H9 (cell line): ENCODE measurements at regions not wholly inside any gene's neighbourhood (a gene's known extent, or its start where the extent isn't known, plus 50 kb on each side); places are given as distances from the start of the nearest gene placed in this dataset.

Source experiments
- DNase-seq: peaks from one replicate; pipeline ENCODE4 v3.0.0-alpha.2; 2017
- H2AFZ ChIP-seq: one replicate; pipeline ENCODE4 v1.6.1; 2013; ENCODE audit warnings: mild to moderate bottlenecking, low read length, control low read depth, moderate library complexity
- H2AK5ac ChIP-seq: 2 replicates; pipeline ENCODE4 v1.6.1; 2013; ENCODE audit warnings: low read length, control low read depth, mixed read lengths; ENCODE audit not compliant: insufficient read length
- H2BK120ac ChIP-seq: one replicate; pipeline ENCODE4 v1.6.1; 2013; ENCODE audit warnings: low read depth, mild to moderate bottlenecking, low read length, control low read depth, inconsistent platforms; ENCODE audit not compliant: poor library complexity, severe bottlenecking
- H2BK12ac ChIP-seq: 2 replicates; pipeline ENCODE4 v1.6.1; 2013; ENCODE audit warnings: low read length, control low read depth, mixed read lengths, low read depth; ENCODE audit not compliant: insufficient read length
- H2BK15ac ChIP-seq: 2 replicates; pipeline ENCODE4 v1.6.1; 2013; ENCODE audit warnings: low read depth, low read length, control low read depth
- H2BK20ac ChIP-seq: one replicate; pipeline ENCODE4 v1.6.1; 2013; ENCODE audit warnings: low read depth, mild to moderate bottlenecking, low read length, control low read depth, inconsistent platforms; ENCODE audit not compliant: poor library complexity, severe bottlenecking
- H2BK5ac ChIP-seq: 2 replicates; pipeline ENCODE4 v1.6.1; 2013; ENCODE audit warnings: low read length, control low read depth, mixed read lengths; ENCODE audit not compliant: insufficient read length
- H3K14ac ChIP-seq: 2 replicates; pipeline ENCODE4 v1.6.1; 2013; ENCODE audit warnings: low read length, control low read depth; ENCODE audit not compliant: insufficient read depth
- H3K18ac ChIP-seq: 2 replicates; pipeline ENCODE4 v1.6.1; 2013; ENCODE audit warnings: low read depth, mild to moderate bottlenecking, mixed read lengths, low read length, control low read depth; ENCODE audit not compliant: insufficient read length
- H3K23ac ChIP-seq: 2 replicates; pipeline ENCODE4 v1.6.1; 2013; ENCODE audit warnings: low read length, control low read depth, mixed read lengths, low read depth; ENCODE audit not compliant: insufficient read length
- H3K23me2 ChIP-seq: 2 replicates; pipeline ENCODE4 v1.6.1; 2013; ENCODE audit warnings: low read depth, mild to moderate bottlenecking, mixed read lengths, low read length, control low read depth; ENCODE audit not compliant: insufficient read length, poor library complexity, severe bottlenecking
- H3K27ac ChIP-seq: 2 replicates; pipeline ENCODE4 v1.5.1; 2013; ENCODE audit warnings: low read length, control low read depth, mixed read lengths, low read depth; ENCODE audit not compliant: insufficient read length
- H3K27me3 ChIP-seq: 2 replicates; pipeline ENCODE4 v1.6.1; 2013; ENCODE audit warnings: low read length, control low read depth, inconsistent platforms; ENCODE audit not compliant: insufficient read depth
- H3K4ac ChIP-seq: 2 replicates; pipeline ENCODE4 v1.6.1; 2013; ENCODE audit warnings: low read depth, mild to moderate bottlenecking, control low read depth, inconsistent platforms, low read length, moderate library complexity
- H3K4me1 ChIP-seq: 2 replicates; pipeline ENCODE4 v1.6.1; 2013; ENCODE audit warnings: low read length, control low read depth, inconsistent platforms; ENCODE audit not compliant: insufficient read depth
- H3K4me2 ChIP-seq: 2 replicates; pipeline ENCODE4 v1.6.1; 2013; ENCODE audit warnings: low read length, control low read depth, mixed read lengths; ENCODE audit not compliant: insufficient read length, insufficient read depth
- H3K56ac ChIP-seq: 2 replicates; pipeline ENCODE4 v1.6.1; 2013; ENCODE audit warnings: low read depth, mild to moderate bottlenecking, mixed read lengths, low read length, control low read depth; ENCODE audit not compliant: insufficient read length
- H3K79me1 ChIP-seq: 2 replicates; pipeline ENCODE4 v1.6.1; 2013; ENCODE audit warnings: low read depth, mild to moderate bottlenecking, moderate library complexity, low read length, control low read depth, inconsistent platforms; ENCODE audit not compliant: insufficient read depth, poor library complexity, severe bottlenecking
- H3K79me2 ChIP-seq: 2 replicates; pipeline ENCODE4 v1.6.1; 2013; ENCODE audit warnings: low read length, control low read depth, inconsistent platforms; ENCODE audit not compliant: insufficient read depth
- H3K9ac ChIP-seq: 2 replicates; pipeline ENCODE4 v1.6.1; 2013; ENCODE audit warnings: low read length, control low read depth, mixed read lengths; ENCODE audit not compliant: insufficient read length; ENCODE audit errors: extremely low read depth
- H3K9me3 ChIP-seq: one replicate; pipeline ENCODE4 v1.6.1; 2013; ENCODE audit warnings: low read depth, low read length, inconsistent platforms; ENCODE audit not compliant: control insufficient read depth
- H3T11ph ChIP-seq: one replicate; pipeline ENCODE4 v1.6.1; 2013; ENCODE audit warnings: mild to moderate bottlenecking, low read length, control low read depth, inconsistent platforms
- H4K20me1 ChIP-seq: one replicate; pipeline ENCODE4 v1.6.1; 2013; ENCODE audit not compliant: control insufficient read depth, insufficient read length, insufficient read depth
- H4K5ac ChIP-seq: 2 replicates; pipeline ENCODE4 v1.6.1; 2013; ENCODE audit warnings: low read depth, mild to moderate bottlenecking, mixed read lengths, low read length, control low read depth; ENCODE audit not compliant: insufficient read length
- H4K8ac ChIP-seq: replicated peaks from 2 replicates; pipeline ENCODE4 v1.6.1; 2013; ENCODE audit warnings: low read length, control low read depth, mixed read lengths, low read depth; ENCODE audit not compliant: insufficient read length
- H4K91ac ChIP-seq: 2 replicates; pipeline ENCODE4 v1.6.1; 2013; ENCODE audit warnings: low read depth, mild to moderate bottlenecking, moderate library complexity, mixed read lengths, low read length, control low read depth; ENCODE audit not compliant: insufficient read length
- H3K27ac Mint-ChIP-seq, 3 experiments: 2 replicates in 2 of 3; 3 replicates in 1 of 3; pipeline ENCODE4 v1.8.0; 2020 to 2021; ENCODE audit warnings: mixed read lengths in 3 of 3, mild to moderate bottlenecking in 1 of 3, moderate library complexity in 1 of 3
- H3K27me3 Mint-ChIP-seq: 2 replicates; pipeline ENCODE4 v1.8.0; 2021; ENCODE audit warnings: low read depth, mild to moderate bottlenecking, moderate library complexity, mixed read lengths
- H3K36me3 Mint-ChIP-seq, 3 experiments: 2 replicates in 2 of 3; 3 replicates in 1 of 3; pipeline ENCODE4 v1.8.0; 2020 to 2021; ENCODE audit warnings: low read depth in 3 of 3, mixed read lengths in 3 of 3; ENCODE audit not compliant: insufficient read depth in 1 of 3
- H3K4me1 Mint-ChIP-seq, 2 experiments: 2 replicates each; pipeline ENCODE4 v1.8.0; 2020; ENCODE audit warnings: mixed read lengths in 2 of 2
- H3K4me3 Mint-ChIP-seq, 2 experiments: 2 replicates in 1 of 2; 3 replicates in 1 of 2; pipeline ENCODE4 v1.8.0; 2020 to 2021; ENCODE audit warnings: mild to moderate bottlenecking in 2 of 2, mixed read lengths in 2 of 2, moderate library complexity in 1 of 2
- H3K9me3 Mint-ChIP-seq, 2 experiments: 2 replicates in 1 of 2; 3 replicates in 1 of 2; pipeline ENCODE4 v1.8.0; 2020; ENCODE audit warnings: mild to moderate bottlenecking in 2 of 2, mixed read lengths in 2 of 2, moderate library complexity in 1 of 2
- CTCF ChIP-seq: fragments of 200-600 bp; sonication (generic); conservative IDR thresholded peaks from 3 replicates; pipeline ENCODE4 v1.8.0; 2021; ENCODE audit warnings: antibody characterized with exemption, mild to moderate bottlenecking
- WGBS: extraction: QIAGEN DNeasy Blood & Tissue Kit; methylation state at CpG from one replicate; pipeline ENCODE4 v1.1.7; 2013; ENCODE audit warnings: missing lambda C conversion rate, low lambda C conversion rate, mixed read lengths; ENCODE audit not compliant: insufficient read length; ENCODE audit errors: extremely low coverage; 5-methylcytosine and 5-hydroxymethylcytosine counted together

DNA sequence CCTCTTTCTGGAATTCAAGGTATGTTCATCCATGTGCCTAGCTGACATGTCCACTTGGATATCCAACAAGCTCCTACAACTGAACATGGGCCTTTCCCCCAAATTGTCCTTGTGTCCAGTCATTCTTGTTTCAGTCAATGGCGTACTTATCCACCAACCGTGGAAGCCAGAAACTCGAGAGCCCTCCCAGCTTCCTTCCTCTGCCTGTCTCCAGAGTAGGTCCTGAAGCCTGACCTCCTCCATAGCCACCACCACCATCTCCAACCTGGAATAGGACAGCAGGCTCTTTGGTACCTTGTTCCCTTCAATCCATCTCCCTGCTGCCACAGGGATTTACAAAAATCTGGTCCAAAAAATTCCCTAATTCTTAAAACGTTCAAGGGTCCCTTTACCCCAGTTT lies 305.1 kb downstream of the RPS24 start:
- TF ChIP-seq CTCF = no peak
- Histone ChIP-seq H3K4ac (no peak overlapping the region), H3K9ac (no peak overlapping the region), H2BK15ac (no peak overlapping the region), H3K9me3 (no peaks in the 10 kb centered on the region), H3K18ac (no peak overlapping the region), H3K27me3 (no peaks in the 10 kb centered on the region), H4K5ac (no peak overlapping the region), H2AK5ac (no peak overlapping the region), H3K56ac (no peak overlapping the region), H3K79me2 (no peaks in the 10 kb centered on the region), H3K79me1 (no peaks in the 10 kb centered on the region), H2BK20ac (no peak overlapping the region), H3K4me2 (no peak overlapping the region), H2BK5ac (no peak overlapping the region), H2BK120ac (no peak overlapping the region), H2BK12ac (no peak overlapping the region), H3K23ac (no peak overlapping the region), H4K91ac (no peak overlapping the region), H4K8ac (no peak overlapping the region), H2AFZ (no peak overlapping the region), H3K23me2 (no peaks in the 10 kb centered on the region), H3K14ac (no peak overlapping the region), H3K4me1 (no peaks in the 10 kb centered on the region), H3K27ac (no peak overlapping the region), H4K20me1 (no peaks in the 10 kb centered on the region), H3T11ph (no peak overlapping the region)
- Mint-ChIP-seq H3K27ac (no peak overlapping the region), H3K4me1 (peaks cover 4% of the 10 kb centered on the region in 2 experiments), H3K27me3 (peaks cover 12% of the 10 kb centered on the region), H3K36me3 (peaks cover 0 to 2% (median 0%) of the 10 kb centered on the region in 3 experiments; a peak in 2 of 7 replicates), H3K9me3 (no peaks in the 10 kb centered on the region; a peak in 2 of 5 replicates), H3K4me3 (no peak overlapping the region)
- WGBS = no CpG with 5 or more reads among the region's 4 CpGs
- DNase-seq = no peak
